ENCODE measurements at regions not wholly inside any gene's neighbourhood (a gene's known extent, or its start where the extent isn't known, plus 50 kb on each side); places are given as distances from the start of the nearest gene placed in this dataset.

DNA sequence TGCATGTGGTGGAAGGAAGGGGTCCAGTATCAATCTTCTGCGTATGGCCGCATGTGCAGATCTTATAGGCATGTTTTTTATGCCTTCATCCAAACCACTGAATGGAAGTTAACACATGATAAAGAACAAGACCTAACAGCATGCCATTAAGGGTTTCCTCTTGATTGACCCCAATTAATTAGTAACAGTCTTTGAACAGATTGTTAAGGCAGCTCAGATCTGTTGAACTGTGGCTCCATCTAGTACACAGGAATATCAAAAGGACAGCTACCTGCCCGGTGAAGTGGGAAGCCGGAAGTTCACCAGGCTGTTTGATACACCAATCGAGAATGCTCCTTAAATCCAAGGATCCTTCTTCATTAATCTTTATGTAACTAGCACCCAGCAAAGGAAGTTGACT, 159.9 kb upstream of the ADAMTS16 start:
- Histone ChIP-seq H3K4me1 (ENCODE audit: control insufficient read depth in 2 of 3, insufficient read depth in 2 of 3, low read depth in 1 of 3, low read length in 3 of 3) (peaks cover 3 to 42% (median 14%) of the 10 kb centered on the region in 3 donors), H3K9ac (ENCODE audit: low read length in 3 of 3) (no peak overlapping the region), H3K4me3 (ENCODE audit: low read length in 3 of 3) (no peak overlapping the region), H3K27me3 (ENCODE audit: control insufficient read depth, insufficient read depth, low read length) (no peaks in the 10 kb centered on the region), H3K36me3 (ENCODE audit: control insufficient read depth in 2 of 3, insufficient read depth in 3 of 3, low read length in 3 of 3) (no peaks in the 10 kb centered on the region), H3K9me3 (ENCODE audit: control insufficient read depth in 2 of 3, insufficient read depth in 1 of 3, low read length in 3 of 3) (no peaks in the 10 kb centered on the region), H3K27ac (ENCODE audit: low read depth in 2 of 2, low read length in 2 of 2) (no peak overlapping the region)
- no peak for DNase-seq
- TF ChIP-seq, protein P1, sequence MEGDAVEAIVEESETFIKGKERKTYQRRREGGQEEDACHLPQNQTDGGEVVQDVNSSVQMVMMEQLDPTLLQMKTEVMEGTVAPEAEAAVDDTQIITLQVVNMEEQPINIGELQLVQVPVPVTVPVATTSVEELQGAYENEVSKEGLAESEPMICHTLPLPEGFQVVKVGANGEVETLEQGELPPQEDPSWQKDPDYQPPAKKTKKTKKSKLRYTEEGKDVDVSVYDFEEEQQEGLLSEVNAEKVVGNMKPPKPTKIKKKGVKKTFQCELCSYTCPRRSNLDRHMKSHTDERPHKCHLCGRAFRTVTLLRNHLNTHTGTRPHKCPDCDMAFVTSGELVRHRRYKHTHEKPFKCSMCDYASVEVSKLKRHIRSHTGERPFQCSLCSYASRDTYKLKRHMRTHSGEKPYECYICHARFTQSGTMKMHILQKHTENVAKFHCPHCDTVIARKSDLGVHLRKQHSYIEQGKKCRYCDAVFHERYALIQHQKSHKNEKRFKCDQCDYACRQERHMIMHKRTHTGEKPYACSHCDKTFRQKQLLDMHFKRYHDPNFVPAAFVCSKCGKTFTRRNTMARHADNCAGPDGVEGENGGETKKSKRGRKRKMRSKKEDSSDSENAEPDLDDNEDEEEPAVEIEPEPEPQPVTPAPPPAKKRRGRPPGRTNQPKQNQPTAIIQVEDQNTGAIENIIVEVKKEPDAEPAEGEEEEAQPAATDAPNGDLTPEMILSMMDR (IDR thresholded peaks at IDR 0.05; ENCODE audit: borderline replicate concordance, extremely low read depth, insufficient read depth), result no peak
- no peak for FAIRE-seq
- intact Hi-C loops (cut with DNase I), result no loop called here

DNA sequence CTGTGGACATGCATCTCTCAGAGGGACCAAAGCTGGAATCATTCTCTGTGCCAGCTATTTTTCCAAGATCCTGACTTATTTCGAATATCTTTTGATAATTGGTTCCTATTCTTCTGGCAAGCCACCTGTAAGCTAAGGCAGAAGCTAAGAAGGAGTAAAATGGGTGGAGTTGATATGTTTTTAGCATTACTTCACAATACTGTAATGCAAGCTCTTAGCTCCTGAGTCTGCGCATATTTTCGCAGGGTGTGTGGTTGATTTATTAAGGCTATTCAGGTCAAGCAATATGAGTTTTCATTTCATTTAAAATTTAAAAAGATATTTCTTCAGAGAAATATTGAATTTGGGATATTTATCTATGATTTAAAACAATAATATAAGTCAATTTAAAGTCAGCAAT, 158.5 kb upstream of the ADAMTS16 start:
- DNase-seq (no peak), FAIRE-seq (peak; percentile 15)
- intact Hi-C loops (cut with DNase I), result no loop called here
- Histone ChIP-seq H3K4me3 (ENCODE audit: low read length in 3 of 3) (no peak overlapping the region), H3K36me3 (ENCODE audit: control insufficient read depth in 2 of 3, insufficient read depth in 3 of 3, low read length in 3 of 3) (no peaks in the 10 kb centered on the region), H3K9me3 (ENCODE audit: control insufficient read depth in 2 of 3, insufficient read depth in 1 of 3, low read length in 3 of 3) (no peaks in the 10 kb centered on the region), H3K4me1 (ENCODE audit: control insufficient read depth in 2 of 3, insufficient read depth in 2 of 3, low read depth in 1 of 3, low read length in 3 of 3) (peaks cover 1 to 49% (median 13%) of the 10 kb centered on the region in 3 donors), H3K9ac (ENCODE audit: low read length in 3 of 3) (no peak overlapping the region), H3K27me3 (ENCODE audit: control insufficient read depth, insufficient read depth, low read length) (no peaks in the 10 kb centered on the region), H3K27ac (ENCODE audit: low read depth in 2 of 2, low read length in 2 of 2) (no peak overlapping the region)
- TF ChIP-seq, protein P1 (IDR thresholded peaks at IDR 0.05; ENCODE audit: borderline replicate concordance, extremely low read depth, insufficient read depth), result no peak

DNA sequence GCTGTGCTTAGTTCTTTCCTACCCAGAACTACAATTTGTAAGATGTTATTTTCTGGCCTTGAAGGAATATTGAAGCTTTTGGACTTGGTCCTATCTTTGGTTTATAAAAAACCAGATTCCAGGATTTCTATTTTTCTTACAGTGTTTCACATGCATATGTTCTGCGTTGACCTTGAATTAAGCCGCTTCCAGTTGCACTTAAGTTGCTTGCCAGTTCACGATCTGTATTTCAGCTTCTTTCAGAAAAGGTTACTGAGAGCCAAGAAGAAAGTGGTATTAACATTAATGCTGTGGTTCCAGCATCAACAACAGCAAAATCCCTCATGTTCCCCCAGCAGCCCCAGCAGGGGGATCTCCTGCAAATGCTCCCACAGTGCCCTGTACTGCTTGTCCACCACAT, 156.4 kb upstream of the ADAMTS16 start:
- no peaks in the 10 kb centered on the region for H3K27me3 ChIP-seq (ENCODE audit: control insufficient read depth, insufficient read depth, low read length)
- H3K4me1 ChIP-seq (ENCODE audit: control insufficient read depth in 2 of 3, insufficient read depth in 2 of 3, low read depth in 1 of 3, low read length in 3 of 3), result peaks cover 0 to 56% (median 12%) of the 10 kb centered on the region in 3 donors
- DNase-seq (no peak), FAIRE-seq (no peak)
- TF ChIP-seq, protein P1 (IDR thresholded peaks at IDR 0.05; ENCODE audit: borderline replicate concordance, extremely low read depth, insufficient read depth), result no peak
- no peaks in the 10 kb centered on the region for H3K36me3 ChIP-seq (ENCODE audit: control insufficient read depth in 2 of 3, insufficient read depth in 3 of 3, low read length in 3 of 3)
- intact Hi-C loops (cut with DNase I), result no loop called here
- no peak overlapping the region for H3K9ac ChIP-seq (ENCODE audit: low read length in 3 of 3)
- peak overlapping the region in 1 of 2 donors; percentile 13 for H3K27ac ChIP-seq (ENCODE audit: low read depth in 2 of 2, low read length in 2 of 2)
- no peak overlapping the region for H3K4me3 ChIP-seq (ENCODE audit: low read length in 3 of 3)
- H3K9me3 ChIP-seq (ENCODE audit: control insufficient read depth in 2 of 3, insufficient read depth in 1 of 3, low read length in 3 of 3), result no peaks in the 10 kb centered on the region

DNA sequence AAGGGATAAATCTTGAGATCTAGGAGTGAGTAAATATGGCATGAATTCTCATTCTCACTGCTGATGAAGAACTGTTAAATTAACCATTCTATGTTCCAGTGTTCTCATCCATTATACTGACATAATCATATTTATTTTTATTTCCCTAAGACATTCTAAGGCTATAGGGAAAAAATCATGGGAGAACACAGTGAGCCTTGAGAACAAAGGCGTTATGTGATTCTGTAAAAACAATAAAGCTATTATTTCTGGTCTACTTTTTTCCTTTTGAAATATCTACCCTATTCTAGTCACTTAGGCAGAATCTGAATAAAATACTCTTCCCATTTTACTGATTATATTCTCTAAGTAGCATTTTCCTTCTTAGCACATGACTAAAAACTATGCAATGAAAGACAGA, 155.7 kb upstream of the ADAMTS16 start:
- Histone ChIP-seq H3K27me3 (ENCODE audit: control insufficient read depth, insufficient read depth, low read length) (no peaks in the 10 kb centered on the region), H3K27ac (ENCODE audit: low read depth in 2 of 2, low read length in 2 of 2) (no peak overlapping the region), H3K4me3 (ENCODE audit: low read length in 3 of 3) (peak overlapping the region in 1 of 3 donors; percentile 22), H3K9ac (ENCODE audit: low read length in 3 of 3) (peak overlapping the region in 1 of 3 donors; percentile 8), H3K36me3 (ENCODE audit: control insufficient read depth in 2 of 3, insufficient read depth in 3 of 3, low read length in 3 of 3) (no peaks in the 10 kb centered on the region), H3K9me3 (ENCODE audit: control insufficient read depth in 2 of 3, insufficient read depth in 1 of 3, low read length in 3 of 3) (no peaks in the 10 kb centered on the region), H3K4me1 (ENCODE audit: control insufficient read depth in 2 of 3, insufficient read depth in 2 of 3, low read depth in 1 of 3, low read length in 3 of 3) (peaks cover 2 to 60% (median 12%) of the 10 kb centered on the region in 3 donors)
- TF ChIP-seq, protein P1 (IDR thresholded peaks at IDR 0.05; ENCODE audit: borderline replicate concordance, extremely low read depth, insufficient read depth), result no peak
- FAIRE-seq, result no peak
- intact Hi-C loops (cut with DNase I), result no loop called here
- DNase-seq, result no peak

All from kidney (tissue), 13 donors.